DOHH2 (cell line): ENCODE measurements at regions not wholly inside any gene's neighbourhood (a gene's known extent, or its start where the extent isn't known, plus 50 kb on each side); places are given as distances from the start of the nearest gene placed in this dataset.

ENCODE experiments used
- EZH2phosphoT487 ChIP-seq: fragments of 200-600 bp; sonication (generic); IDR thresholded peaks from 2 replicates; pipeline ENCODE4 v1.6.1; 2017; ENCODE audit warnings: borderline replicate concordance, mild to moderate bottlenecking, antibody characterized with exemption, low read length, moderate library complexity, mixed read lengths
- TF ChIP-seq, protein P1 (sequence below): fragments of 200-600 bp; sonication (generic); IDR thresholded peaks from one replicate; pipeline ENCODE4 v1.5.1; 2014; ENCODE audit warnings: antibody characterized with exemption, mild to moderate bottlenecking, low read depth, low read length; ENCODE audit not compliant: poor library complexity, severe bottlenecking

DNA sequence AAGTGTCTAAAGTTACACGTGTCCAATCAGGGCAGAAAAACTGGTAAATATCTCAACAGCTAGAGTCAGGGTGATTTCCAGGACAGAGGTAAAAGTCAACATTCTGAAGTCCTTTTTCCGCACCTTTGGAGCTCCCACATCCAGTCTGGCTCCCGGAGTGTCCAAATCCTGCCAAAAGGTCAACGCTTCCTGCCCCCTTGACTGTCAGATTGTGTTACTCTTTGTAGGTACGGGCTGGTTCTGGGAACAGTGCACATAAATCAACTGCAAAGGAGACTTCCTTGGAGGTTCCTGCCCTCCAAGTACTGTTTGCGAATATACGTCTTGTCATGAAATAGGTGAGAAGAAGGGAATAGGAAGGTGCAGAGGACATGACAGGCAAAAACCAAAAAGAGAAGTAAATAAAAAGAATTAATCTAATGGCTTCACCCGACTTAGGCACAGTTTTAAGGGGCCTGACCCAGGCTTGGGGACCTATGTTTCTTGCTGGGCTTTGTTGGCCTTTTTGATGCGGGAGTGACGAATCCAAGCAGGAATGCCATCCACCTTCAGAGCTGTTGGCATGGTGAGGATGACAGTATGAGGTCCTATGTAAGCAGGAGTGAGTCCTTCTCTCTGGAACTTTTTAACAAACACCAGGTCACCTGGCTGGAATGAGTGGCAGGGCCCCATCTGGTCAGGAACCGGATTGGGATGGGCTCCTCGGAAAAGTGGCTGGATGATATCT is 155.4 kb downstream of the TRIM27 start:
- TF ChIP-seq, protein P1, sequence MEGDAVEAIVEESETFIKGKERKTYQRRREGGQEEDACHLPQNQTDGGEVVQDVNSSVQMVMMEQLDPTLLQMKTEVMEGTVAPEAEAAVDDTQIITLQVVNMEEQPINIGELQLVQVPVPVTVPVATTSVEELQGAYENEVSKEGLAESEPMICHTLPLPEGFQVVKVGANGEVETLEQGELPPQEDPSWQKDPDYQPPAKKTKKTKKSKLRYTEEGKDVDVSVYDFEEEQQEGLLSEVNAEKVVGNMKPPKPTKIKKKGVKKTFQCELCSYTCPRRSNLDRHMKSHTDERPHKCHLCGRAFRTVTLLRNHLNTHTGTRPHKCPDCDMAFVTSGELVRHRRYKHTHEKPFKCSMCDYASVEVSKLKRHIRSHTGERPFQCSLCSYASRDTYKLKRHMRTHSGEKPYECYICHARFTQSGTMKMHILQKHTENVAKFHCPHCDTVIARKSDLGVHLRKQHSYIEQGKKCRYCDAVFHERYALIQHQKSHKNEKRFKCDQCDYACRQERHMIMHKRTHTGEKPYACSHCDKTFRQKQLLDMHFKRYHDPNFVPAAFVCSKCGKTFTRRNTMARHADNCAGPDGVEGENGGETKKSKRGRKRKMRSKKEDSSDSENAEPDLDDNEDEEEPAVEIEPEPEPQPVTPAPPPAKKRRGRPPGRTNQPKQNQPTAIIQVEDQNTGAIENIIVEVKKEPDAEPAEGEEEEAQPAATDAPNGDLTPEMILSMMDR: no peak
- no peak for TF ChIP-seq EZH2phosphoT487
